ENCODE measurements at regions not wholly inside any gene's neighbourhood (a gene's known extent, or its start where the extent isn't known, plus 50 kb on each side); places are given as distances from the start of the nearest gene placed in this dataset.

DNA sequence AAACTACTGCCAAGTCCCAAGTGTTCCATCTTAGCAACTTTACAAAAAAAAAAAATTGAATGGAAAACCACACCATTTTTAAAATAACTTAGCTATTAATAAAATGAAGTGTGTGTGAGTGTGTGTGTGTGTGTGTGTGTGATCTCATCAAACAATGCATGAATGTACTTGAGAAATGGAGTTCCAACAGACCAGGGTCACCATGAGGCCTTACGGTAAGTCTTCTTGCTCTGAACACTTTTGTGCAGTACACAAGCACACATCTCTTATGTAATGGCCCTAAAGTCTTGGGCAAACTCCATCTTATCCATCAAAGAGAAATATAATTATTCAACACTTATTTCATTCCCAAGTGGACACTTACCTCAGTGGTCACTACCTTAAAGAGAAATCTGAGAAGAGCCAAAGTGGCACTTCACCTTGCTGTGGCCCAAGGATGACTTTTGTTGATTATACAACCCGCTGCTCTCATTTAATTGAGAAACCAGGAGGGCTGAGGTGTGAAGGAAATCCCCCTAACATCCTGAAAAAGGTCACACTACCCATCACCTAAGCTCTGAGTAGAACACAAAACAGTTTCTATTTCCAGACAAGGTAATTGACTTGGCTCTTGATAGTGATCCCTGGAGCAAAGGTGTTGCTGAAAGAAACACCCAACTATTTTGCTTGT is 96.5 kb upstream of the PRDX4 start:
- Histone ChIP-seq H3K4me1 (ENCODE audit: insufficient read depth, low read length) (no peaks in the 10 kb centered on the region), H3K9me3 (ENCODE audit: control insufficient read depth in 1 of 2, insufficient read depth in 1 of 2, low read length in 2 of 2) (peaks cover 0 to 5% of the 10 kb centered on the region in 2 experiments), H3K27me3 (ENCODE audit: control insufficient read depth in 1 of 2, insufficient read depth in 2 of 2, low read length in 2 of 2) (no peaks in the 10 kb centered on the region), H3K4me3 (ENCODE audit: low read length) (no peak overlapping the region), H3K27ac (ENCODE audit: low read depth in 1 of 2, low read length in 2 of 2) (no peak overlapping the region), H3K36me3 (ENCODE audit: insufficient read depth, low read length) (no peaks in the 10 kb centered on the region)
- Mint-ChIP-seq H3K27me3 (peaks cover 8% of the 10 kb centered on the region), H3K4me3 (no peak overlapping the region), H3K27ac (no peak overlapping the region), H3K36me3 (ENCODE audit: low read depth) (no peaks in the 10 kb centered on the region), H3K4me1 (ENCODE audit: low read depth) (no peaks in the 10 kb centered on the region), H3K9me3 (no peaks in the 10 kb centered on the region)
- intact Hi-C loops (cut with DNase I, micrococcal nuclease) = no loop called here
- ATAC-seq (ENCODE audit: poor library complexity) = no peak
- DNase-seq = no peak
- CTCF ChIA-PET = no interaction called here
- POLR2A ChIA-PET = no interaction called here
- TF ChIP-seq CTCF (IDR thresholded peaks at IDR 0.05) = no peak

- no peaks in the 10 kb centered on the region for H3K4me1 ChIP-seq (ENCODE audit: insufficient read depth, low read length)
- TF ChIP-seq CTCF (IDR thresholded peaks at IDR 0.05) = no peak
- Mint-ChIP-seq H3K27ac (no peak overlapping the region), H3K4me3 (no peak overlapping the region), H3K27me3 (peaks cover 2% of the 10 kb centered on the region), H3K36me3 (ENCODE audit: low read depth) (no peaks in the 10 kb centered on the region), H3K4me1 (ENCODE audit: low read depth) (no peaks in the 10 kb centered on the region), H3K9me3 (no peaks in the 10 kb centered on the region)
- H3K4me3 ChIP-seq (ENCODE audit: low read length) = no peak overlapping the region
- no peaks in the 10 kb centered on the region for H3K9me3 ChIP-seq (ENCODE audit: control insufficient read depth in 1 of 2, insufficient read depth in 1 of 2, low read length in 2 of 2)
- DNase-seq = no peak
- POLR2A ChIA-PET = no interaction called here
- no peak overlapping the region for H3K27ac ChIP-seq (ENCODE audit: low read depth in 1 of 2, low read length in 2 of 2)
- intact Hi-C loops (cut with DNase I, micrococcal nuclease) = no loop called here
- CTCF ChIA-PET = no interaction called here
- ATAC-seq (ENCODE audit: poor library complexity) = no peak
- H3K27me3 ChIP-seq (ENCODE audit: control insufficient read depth in 1 of 2, insufficient read depth in 2 of 2, low read length in 2 of 2) = no peaks in the 10 kb centered on the region
- H3K36me3 ChIP-seq (ENCODE audit: insufficient read depth, low read length) = no peaks in the 10 kb centered on the region
These were observed 92.0 kb upstream of the PRDX4 start for GRCh38 chrX:23575281-23575680.

DNA sequence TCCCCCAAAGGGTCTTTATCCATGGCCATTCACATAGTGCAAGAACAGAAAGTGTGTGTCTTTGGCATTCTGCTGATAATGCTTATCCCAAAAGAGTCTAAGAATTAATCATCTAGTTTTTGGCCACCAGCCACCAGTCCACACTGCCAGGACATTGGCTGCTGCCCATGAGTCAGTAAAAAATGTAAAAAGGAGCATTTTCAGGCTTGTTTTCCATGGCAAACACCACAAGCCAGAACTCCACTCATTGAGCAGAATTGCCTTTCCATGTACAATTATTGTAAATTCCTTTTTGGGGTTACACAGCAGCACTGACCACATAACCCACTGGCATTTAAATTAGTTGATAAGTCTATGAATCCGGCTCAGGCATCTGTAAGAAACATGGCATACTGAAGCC is 89.2 kb upstream of the PRDX4 start:
- Mint-ChIP-seq H3K27me3 (no peaks in the 10 kb centered on the region), H3K4me3 (no peak overlapping the region), H3K36me3 (ENCODE audit: low read depth) (no peaks in the 10 kb centered on the region), H3K9me3 (no peaks in the 10 kb centered on the region), H3K27ac (no peak overlapping the region), H3K4me1 (ENCODE audit: low read depth) (no peaks in the 10 kb centered on the region)
- Histone ChIP-seq H3K9me3 (ENCODE audit: control insufficient read depth in 1 of 2, insufficient read depth in 1 of 2, low read length in 2 of 2) (no peaks in the 10 kb centered on the region), H3K4me3 (ENCODE audit: low read length) (no peak overlapping the region), H3K27me3 (ENCODE audit: control insufficient read depth in 1 of 2, insufficient read depth in 2 of 2, low read length in 2 of 2) (no peaks in the 10 kb centered on the region), H3K27ac (ENCODE audit: low read depth in 1 of 2, low read length in 2 of 2) (no peak overlapping the region), H3K4me1 (ENCODE audit: insufficient read depth, low read length) (no peaks in the 10 kb centered on the region), H3K36me3 (ENCODE audit: insufficient read depth, low read length) (no peaks in the 10 kb centered on the region)
- ChIA-PET POLR2A (no interaction called here), CTCF (no interaction called here)
- no peak for DNase-seq
- no peak for TF ChIP-seq CTCF (IDR thresholded peaks at IDR 0.05)
- ATAC-seq (ENCODE audit: poor library complexity) = no peak
- intact Hi-C loops (cut with DNase I, micrococcal nuclease) = no loop called here
